ENCODE measurements at regions not wholly inside any gene's neighbourhood (a gene's known extent, or its start where the extent isn't known, plus 50 kb on each side); places are given as distances from the start of the nearest gene placed in this dataset.

DNA sequence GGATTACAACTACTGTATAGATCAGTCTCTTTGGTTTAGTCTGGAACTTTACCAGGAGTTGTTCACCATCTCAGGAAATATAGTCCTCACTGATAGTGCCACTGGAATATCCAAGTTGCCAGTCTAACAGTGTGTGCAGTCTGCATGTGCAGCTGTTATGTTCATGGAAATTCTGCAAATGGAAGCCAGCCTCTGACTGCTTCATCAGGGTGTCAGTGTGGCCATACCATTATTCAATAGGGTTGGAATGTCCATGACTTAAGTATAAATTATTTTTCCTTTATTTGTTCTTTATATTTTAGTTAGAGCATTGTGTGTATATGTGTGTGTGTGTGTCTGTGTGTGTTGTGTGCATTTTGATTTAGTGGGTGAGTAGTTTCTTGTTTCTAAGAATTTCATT, 51.8 kb downstream of the C11orf96 start:
- CTCF ChIA-PET: no interaction called here
- TF ChIP-seq, protein P1, sequence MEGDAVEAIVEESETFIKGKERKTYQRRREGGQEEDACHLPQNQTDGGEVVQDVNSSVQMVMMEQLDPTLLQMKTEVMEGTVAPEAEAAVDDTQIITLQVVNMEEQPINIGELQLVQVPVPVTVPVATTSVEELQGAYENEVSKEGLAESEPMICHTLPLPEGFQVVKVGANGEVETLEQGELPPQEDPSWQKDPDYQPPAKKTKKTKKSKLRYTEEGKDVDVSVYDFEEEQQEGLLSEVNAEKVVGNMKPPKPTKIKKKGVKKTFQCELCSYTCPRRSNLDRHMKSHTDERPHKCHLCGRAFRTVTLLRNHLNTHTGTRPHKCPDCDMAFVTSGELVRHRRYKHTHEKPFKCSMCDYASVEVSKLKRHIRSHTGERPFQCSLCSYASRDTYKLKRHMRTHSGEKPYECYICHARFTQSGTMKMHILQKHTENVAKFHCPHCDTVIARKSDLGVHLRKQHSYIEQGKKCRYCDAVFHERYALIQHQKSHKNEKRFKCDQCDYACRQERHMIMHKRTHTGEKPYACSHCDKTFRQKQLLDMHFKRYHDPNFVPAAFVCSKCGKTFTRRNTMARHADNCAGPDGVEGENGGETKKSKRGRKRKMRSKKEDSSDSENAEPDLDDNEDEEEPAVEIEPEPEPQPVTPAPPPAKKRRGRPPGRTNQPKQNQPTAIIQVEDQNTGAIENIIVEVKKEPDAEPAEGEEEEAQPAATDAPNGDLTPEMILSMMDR (IDR thresholded peaks at IDR 0.05; ENCODE audit: control extremely low read depth, extremely low read depth, low read depth, missing control alignments): no peak
- POLR2A ChIA-PET: no interaction called here
- DNase-seq (ENCODE audit: extremely low spot score): no peak

DNA sequence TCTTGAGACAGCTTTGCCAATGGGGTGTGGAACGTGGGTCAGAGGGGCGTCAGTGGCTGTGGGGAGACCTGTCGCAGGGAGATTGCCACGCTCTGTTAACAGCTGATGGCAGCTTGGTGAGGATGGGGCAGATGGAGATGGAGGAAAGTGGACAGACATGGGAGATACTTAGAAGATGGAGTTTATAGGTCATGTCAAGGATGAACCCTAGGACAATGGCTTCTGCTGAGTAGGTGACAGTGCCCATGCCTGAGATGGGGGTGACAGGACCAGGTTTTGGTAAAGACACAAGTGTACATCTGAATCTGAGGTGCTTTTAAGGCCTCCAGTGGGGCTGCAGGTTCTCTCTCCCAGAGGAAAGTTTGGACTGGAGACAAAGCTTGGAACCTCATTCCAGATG, 51.5 kb upstream of the ACCSL start:
- CTCF ChIA-PET: interaction anchor here (1.7 kb wide), 1 partner anchor 8 kb away, joined by 3 read pairs; no protein-coding TSS in a partner anchor
- POLR2A ChIA-PET: no interaction called here
- TF ChIP-seq, protein P1 (IDR thresholded peaks at IDR 0.05; ENCODE audit: control extremely low read depth, extremely low read depth, low read depth, missing control alignments): no peak
- no peak for DNase-seq (ENCODE audit: extremely low spot score)

DNA sequence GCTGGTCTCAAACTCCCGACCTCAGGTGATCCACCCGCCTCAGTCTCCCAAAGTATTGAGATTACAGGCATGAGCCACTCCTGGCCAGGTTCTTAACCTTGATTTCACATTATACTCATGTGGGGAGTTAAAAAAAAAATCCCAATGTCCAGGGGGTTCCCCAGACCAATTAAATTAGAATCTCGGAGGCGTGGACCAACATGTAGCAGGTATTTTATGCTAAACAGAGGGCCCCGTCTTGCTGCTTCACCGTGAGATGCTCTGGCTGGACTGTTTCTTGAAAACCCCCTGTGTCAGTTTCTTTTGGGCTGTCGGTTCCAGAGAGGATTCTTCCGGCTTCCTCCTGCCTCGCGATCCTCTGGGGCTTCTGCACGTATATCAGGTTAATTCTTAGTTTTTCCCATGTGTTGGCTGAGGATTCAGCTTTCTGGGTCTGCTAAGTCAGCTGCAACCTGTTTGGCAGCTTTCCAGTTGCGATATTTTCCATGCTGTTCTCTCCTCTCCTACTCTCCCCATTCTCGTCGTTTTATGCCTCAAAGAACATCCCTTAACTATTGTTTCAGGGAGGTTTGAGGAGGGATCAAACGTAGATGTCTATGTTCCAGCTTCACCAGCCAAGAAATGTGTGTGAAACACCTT, 50.6 kb upstream of the ACCSL start:
- ChIA-PET CTCF (interaction anchor here (1.1 to 1.7 kb wide), 2 partner anchors 9 to 97 kb away, joined by 3 read pairs; no protein-coding TSS in a partner anchor), POLR2A (no interaction called here)
- TF ChIP-seq, protein P1 (IDR thresholded peaks at IDR 0.05; ENCODE audit: control extremely low read depth, extremely low read depth, low read depth, missing control alignments): no peak
- no peak for DNase-seq (ENCODE audit: extremely low spot score)
